KG1 (cell line): ENCODE measurements at regions not wholly inside any gene's neighbourhood (a gene's known extent, or its start where the extent isn't known, plus 50 kb on each side); places are given as distances from the start of the nearest gene placed in this dataset.
"Not testable (repeated sequence)": the region's sequence is repeated elsewhere in the genome, so short reads cannot be mapped to it uniquely, and the experiment has no call there.

Experiments used
- DNase-seq: peaks from one replicate; lab custom pipeline; 2025; lab: John Stamatoyannopoulos, UW

GRCh38 chr3:170705131-170705530 is 119.3 kb upstream of the SLC7A14 start:
- no peak for DNase-seq

GRCh38 chr3:170703121-170703588 is 117.3 kb upstream of the SLC7A14 start:
- DNase-seq = no peak

- no peak for DNase-seq
Observed at GRCh38 chr3:170701696-170702678, 116.1 kb upstream of the SLC7A14 start.

GRCh38 chr3:170700054-170700404 is 114.2 kb upstream of the SLC7A14 start:
- DNase-seq = no peak

DNA sequence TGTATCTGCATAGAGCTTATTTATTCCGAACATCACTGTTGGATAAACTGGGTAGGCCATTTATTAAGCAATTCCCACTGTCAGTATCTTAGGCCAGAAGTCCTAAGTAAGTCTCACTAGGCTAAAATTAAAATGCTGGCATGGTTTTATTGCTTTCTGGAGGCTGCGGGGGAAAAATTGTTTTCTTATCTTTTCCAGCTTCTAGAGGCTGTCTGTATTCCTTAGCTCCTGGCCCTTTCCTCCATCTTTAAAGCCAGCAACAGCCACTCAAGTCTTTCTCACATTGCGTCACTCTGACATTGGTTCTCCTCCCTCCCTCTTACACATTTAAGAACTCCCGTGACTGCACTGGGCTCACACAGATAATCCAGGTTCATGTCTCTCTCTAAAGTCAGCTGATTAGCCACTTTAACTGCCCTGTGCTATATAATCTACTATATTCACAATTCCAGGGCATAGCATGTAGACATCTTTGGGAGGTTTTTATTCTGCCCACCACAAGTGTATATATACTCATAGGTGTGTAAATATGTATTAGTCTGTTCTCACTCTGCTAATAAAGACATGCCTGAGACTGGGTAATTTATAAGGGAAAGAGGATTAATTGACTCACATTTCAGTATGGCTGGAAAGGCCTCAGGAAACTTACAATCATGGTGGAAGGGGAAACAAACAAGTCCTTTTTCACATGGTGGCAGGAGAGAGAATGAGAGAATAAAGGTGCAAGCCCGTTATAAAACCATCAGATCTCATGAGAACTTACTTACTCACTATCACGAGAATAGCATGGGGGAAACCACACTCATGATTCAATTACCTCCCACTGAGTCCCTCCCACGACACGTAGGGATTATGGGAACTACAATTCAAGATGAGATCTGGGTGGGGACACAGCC is 113.5 kb upstream of the SLC7A14 start:
- no peak for DNase-seq

DNA sequence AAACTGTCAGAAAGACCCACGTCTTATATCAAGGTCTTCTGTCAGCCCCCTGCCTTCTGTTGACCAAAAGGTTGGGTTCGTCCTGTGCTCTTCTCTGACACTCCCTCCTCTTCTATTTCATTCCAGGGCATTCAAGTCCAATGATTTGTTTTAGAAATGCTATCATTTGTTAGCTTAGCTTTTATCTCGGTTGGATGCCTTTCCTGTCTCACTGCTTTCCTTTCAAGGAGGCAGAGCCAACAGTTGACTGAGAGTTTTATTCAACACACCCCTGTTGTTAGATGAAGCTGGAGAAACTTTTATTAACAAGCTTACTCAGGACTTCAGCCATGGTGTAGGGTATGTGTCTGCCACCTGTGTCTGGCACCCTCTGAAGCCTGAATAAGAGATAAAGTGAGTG is 112.0 kb upstream of the SLC7A14 start:
- no peak for DNase-seq

DNA sequence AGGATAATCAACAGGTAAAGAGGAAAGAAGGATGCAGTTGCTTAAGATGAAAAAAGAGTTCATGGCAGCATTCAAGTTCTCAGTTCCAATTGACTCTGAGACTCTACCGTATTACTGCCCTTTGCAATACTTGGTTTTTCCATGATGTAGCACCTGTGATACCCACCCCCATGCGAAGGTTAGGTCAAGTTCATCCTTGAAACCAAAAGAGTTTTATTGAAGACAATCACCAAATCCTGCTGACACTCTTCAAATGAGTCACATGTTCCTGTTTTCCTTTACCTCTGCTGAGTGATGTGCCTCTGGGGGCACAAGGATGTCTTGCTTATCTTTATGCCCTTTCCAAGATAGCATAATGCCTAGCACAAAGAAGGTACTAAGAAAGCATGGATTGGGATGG is 111.3 kb upstream of the SLC7A14 start:
- no peak for DNase-seq

GRCh38 chr3:170695486-170696064 is 109.7 kb upstream of the SLC7A14 start:
- no peak for DNase-seq

GRCh38 chr3:170692720-170693119 is 106.8 kb upstream of the SLC7A14 start:
- no peak for DNase-seq

- DNase-seq = no peak
Observed at GRCh38 chr3:170690661-170690981, 104.7 kb upstream of the SLC7A14 start.

GRCh38 chr3:170689893-170690660 is 104.2 kb upstream of the SLC7A14 start:
- no peak for DNase-seq

- no peak for DNase-seq
Observed at GRCh38 chr3:170689296-170689829, 103.5 kb upstream of the SLC7A14 start.

DNA sequence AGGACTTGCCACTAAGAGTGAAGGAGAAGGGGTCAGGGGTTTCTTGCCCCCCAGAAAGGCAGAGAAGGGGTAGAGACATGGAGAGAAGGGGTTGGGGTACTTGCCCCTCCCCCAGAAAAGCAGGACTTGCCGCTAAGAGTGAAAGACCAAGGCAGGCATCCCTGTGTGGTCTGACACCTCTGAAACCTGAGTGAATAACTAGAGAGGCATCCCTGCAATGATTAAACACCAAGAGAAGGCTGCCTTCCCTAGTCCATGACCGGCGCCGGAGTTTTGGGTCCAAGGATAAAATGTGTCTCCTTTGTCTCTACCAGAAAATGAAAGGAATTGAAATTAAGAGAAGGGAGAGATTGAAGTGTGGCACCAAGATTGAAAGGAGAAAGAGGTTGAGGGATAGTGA is 102.3 kb upstream of the SLC7A14 start:
- not testable (repeated sequence) for DNase-seq

- no peak for DNase-seq
Observed at GRCh38 chr3:170680593-170680992, 94.7 kb upstream of the SLC7A14 start.

- no peak for DNase-seq
Observed at GRCh38 chr3:170679190-170679589, 93.3 kb upstream of the SLC7A14 start.

DNA sequence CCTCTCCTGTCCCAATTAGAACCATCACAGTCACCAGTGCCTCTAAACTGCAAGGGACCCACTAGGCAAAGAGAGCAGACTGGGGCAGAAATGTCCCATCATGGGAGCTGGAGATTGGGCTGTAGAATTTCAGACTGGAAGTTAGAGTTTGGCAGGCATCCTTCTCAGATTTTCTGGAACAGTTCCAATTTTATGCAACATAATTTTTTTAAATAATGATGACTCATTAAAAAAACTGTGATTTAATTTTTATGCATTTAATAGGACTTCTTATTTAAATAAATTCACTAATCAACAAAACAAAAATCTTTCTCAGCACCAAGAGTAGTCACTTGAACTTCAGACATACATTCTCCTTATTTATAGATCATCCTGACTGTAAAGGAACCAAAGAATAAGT is 84.6 kb upstream of the SLC7A14 start:
- no peak for DNase-seq

DNA sequence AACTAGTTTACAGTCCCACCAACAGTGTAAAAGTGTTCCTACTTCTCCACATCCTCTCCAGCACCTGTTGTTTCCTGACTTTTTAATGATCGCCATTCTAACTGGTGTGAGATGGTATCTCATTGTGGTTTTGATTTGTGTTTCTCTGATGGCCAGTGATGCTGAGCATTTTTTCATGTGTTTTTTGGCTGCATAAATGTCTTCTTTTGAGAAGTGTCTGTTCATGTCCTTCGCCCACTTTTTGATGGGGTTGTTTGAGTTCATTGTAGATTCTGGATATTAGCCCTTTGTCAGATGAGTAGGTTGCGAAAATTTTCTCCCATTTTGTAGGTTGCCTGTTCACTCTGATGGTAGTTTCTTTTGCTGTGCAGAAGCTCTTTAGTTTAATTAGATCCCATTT is 77.1 kb upstream of the SLC7A14 start:
- DNase-seq = not testable (repeated sequence)

DNA sequence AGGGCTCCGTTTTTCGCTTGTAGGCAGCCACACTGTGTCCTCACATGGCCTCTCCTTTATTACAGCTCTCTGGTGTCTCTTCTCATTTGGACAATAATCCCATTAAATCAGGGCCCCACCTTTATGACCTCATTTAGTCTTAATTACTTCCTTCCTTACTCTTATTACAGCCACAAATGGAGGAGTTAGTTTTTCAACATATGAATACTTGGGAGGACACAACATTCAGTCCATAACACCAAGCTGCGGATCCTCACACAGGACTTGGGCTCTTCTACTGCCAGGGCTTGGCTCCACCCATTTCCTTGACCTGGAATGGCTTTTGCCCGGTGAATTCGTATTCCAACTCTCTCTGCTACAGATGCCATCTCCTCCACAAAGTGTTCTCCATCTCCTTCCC is 74.3 kb upstream of the SLC7A14 start:
- DNase-seq = no peak

DNA sequence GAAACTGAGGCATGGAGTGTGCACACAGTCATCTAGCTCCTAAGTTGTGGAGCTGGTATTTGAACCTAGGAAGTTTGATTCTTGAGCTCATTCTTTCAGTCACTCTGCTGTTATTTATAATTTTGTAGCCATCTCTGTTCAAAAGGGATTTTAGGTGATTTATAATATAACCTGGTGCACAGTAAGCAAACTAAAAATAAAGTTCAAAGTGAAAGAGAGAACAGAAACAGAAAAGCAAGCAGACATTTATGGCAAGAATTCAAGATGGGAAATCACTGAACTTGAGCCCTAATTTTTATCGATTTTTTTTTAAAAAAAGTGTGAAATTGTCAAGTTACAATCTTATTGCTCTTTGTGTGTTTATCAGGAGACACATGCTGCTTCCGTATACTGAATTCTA is 71.4 kb upstream of the SLC7A14 start:
- no peak for DNase-seq

DNA sequence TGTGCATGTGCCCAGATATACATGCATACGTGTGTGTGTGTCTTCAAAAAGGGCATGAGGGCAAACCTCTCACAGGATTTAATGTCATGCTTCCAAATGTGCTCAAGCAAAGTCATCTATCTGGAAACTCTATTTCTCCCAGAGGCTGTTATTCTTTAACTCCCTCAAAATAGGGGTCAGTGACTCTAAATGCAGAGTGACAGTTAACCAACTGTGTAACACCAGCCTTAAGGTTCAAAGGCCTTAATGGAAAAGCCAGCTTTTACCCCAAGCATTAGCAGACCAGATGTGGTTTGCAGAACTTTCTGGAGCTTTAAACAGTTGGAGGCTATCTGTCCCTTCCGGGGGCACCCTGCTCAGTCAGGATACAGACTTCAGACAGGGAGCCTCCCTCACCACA is 70.4 kb upstream of the SLC7A14 start:
- DNase-seq = no peak

DNA sequence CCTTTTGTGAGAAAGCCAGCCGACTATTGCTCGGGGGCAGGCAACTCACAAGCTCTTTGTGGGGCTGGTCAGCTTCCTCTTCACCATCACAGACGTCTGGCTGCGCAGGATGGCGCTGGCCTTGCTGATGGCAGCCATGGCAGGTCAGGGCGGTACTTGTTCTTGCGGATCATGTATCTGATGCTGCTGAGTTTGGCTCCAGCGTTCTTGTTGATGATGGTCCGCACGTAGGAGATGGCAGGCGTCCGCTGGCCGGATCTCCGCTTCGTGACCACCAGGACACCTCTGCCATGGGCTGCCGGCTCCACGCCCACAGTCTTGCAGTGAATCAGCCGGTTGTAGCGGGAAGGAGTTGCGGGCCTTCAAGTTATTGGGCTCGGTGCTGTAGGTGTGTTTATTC is 67.9 kb upstream of the SLC7A14 start:
- no peak for DNase-seq
